SK-N-SH (cell line): ENCODE measurements at regions not wholly inside any gene's neighbourhood (a gene's known extent, or its start where the extent isn't known, plus 50 kb on each side); places are given as distances from the start of the nearest gene placed in this dataset.

Experiments used
- CTCF ChIA-PET: fragments of 300-600, 350-600 bp; formaldehyde crosslinking; extraction: SDS; loops from one replicate; lab custom pipeline; 2021; lab: Yijun Ruan, JAX
- POLR2A ChIA-PET: fragments of 350-600 bp; sonication (Branson Sonifier 250); formaldehyde crosslinking; extraction: SDS; loops from one replicate; lab custom pipeline; 2020; ENCODE audit warnings: antibody characterized with exemption, inconsistent platforms; lab: Yijun Ruan, JAX
- DNase-seq: peaks from one replicate; pipeline ENCODE4 v3.0.0; 2012
- H2AFZ ChIP-seq: fragments of 200-600 bp; sonication (generic); 2 replicates; pipeline ENCODE4 v1.8.1; 2016; ENCODE audit warnings: antibody characterized with exemption, mild to moderate bottlenecking, low read depth
- H3F3A ChIP-seq: fragments of 200-600 bp; sonication (generic); replicated peaks from 2 replicates; pipeline ENCODE3; 2016; ENCODE audit warnings: antibody characterized with exemption, mild to moderate bottlenecking; ENCODE audit not compliant: insufficient read depth
- H3K27ac ChIP-seq, 2 experiments: fragments of 200-500 bp in 1 of 2; fragments of 200-600 bp in 1 of 2; sonication (Bioruptor generic) in 1 of 2; sonication (generic), shearing (Covaris generic) in 1 of 2; 2 replicates each; pipeline versions ENCODE4 v1.5.1 to v1.6.1; 2014 to 2016; ENCODE audit warnings: low read depth in 2 of 2, inconsistent platforms in 1 of 2, low read length in 1 of 2, mild to moderate bottlenecking in 1 of 2, mixed read lengths in 1 of 2
- H3K27me3 ChIP-seq: fragments of 200-600 bp; sonication (generic), shearing (Covaris generic); 2 replicates; pipeline ENCODE4 v1.6.1; 2016; ENCODE audit warnings: mixed run types; ENCODE audit not compliant: insufficient read depth
- H3K36me3 ChIP-seq, 2 experiments: fragments of 200-500 bp in 1 of 2; fragments of 200-600 bp in 1 of 2; sonication (Bioruptor generic) in 1 of 2; sonication (generic) in 1 of 2; replicated peaks in 1 of 2; 2 replicates each; pipeline versions ENCODE3 to v1.5.1; 2014 to 2016; ENCODE audit warnings: low read length in 1 of 2, mild to moderate bottlenecking in 1 of 2; ENCODE audit not compliant: insufficient read depth in 2 of 2, control insufficient read depth in 1 of 2
- H3K4me1 ChIP-seq, 2 experiments: fragments of 200-500 bp in 1 of 2; fragments of 200-600 bp in 1 of 2; sonication (Bioruptor generic) in 1 of 2; sonication (generic), shearing (Covaris generic) in 1 of 2; 2 replicates each; pipeline versions ENCODE4 v1.5.1 to v1.6.1; 2014 to 2016; ENCODE audit warnings: low read depth in 1 of 2, low read length in 1 of 2, mixed run types in 1 of 2; ENCODE audit not compliant: insufficient read depth in 2 of 2, control insufficient read depth in 1 of 2
- H3K4me2 ChIP-seq: fragments of 200-600 bp; sonication (generic), shearing (Covaris generic); 2 replicates; pipeline ENCODE4 v1.6.1; 2017; ENCODE audit warnings: mixed run types
- H3K4me3 ChIP-seq, 2 experiments: fragments of 200-500 bp in 1 of 2; fragments of 200-600 bp in 1 of 2; sonication (Bioruptor generic) in 1 of 2; sonication (generic), shearing (Covaris generic) in 1 of 2; 2 replicates each; pipeline versions ENCODE4 v1.5.1 to v1.8.1; 2014 to 2016; ENCODE audit warnings: low read depth in 2 of 2, inconsistent platforms in 1 of 2, low read length in 1 of 2, mild to moderate bottlenecking in 1 of 2, mixed read lengths in 1 of 2, moderate library complexity in 1 of 2
- H3K79me2 ChIP-seq: fragments of 200-600 bp; sonication (generic); 2 replicates; pipeline ENCODE4 v1.8.1; 2017; ENCODE audit warnings: mild to moderate bottlenecking; ENCODE audit not compliant: insufficient read depth
- H3K9ac ChIP-seq: fragments of 200-600 bp; sonication (generic); 2 replicates; pipeline ENCODE4 v1.6.1; 2017; ENCODE audit warnings: mixed run types
- H3K9me2 ChIP-seq: fragments of 200-600 bp; sonication (generic); 2 replicates; pipeline ENCODE4 v1.6.1; 2017; ENCODE audit warnings: mixed run types
- H3K9me3 ChIP-seq: fragments of 200-600 bp; sonication (generic); 2 replicates; pipeline ENCODE4 v1.6.1; 2017; ENCODE audit warnings: mixed run types, mild to moderate bottlenecking, moderate library complexity
- H4K20me1 ChIP-seq: fragments of 200-600 bp; sonication (generic); 2 replicates; pipeline ENCODE4 v1.6.1; 2017; ENCODE audit warnings: mild to moderate bottlenecking, mixed run types; ENCODE audit not compliant: insufficient read depth
- ELF1 ChIP-seq: IDR thresholded peaks from 2 replicates; pipeline ENCODE4 v1.4.0; 2012
- EZH2phosphoT487 ChIP-seq: fragments of 200-600 bp; sonication (generic); IDR thresholded peaks from 2 replicates; pipeline ENCODE4 v1.6.1; 2017; ENCODE audit warnings: low read depth, mixed run types, mild to moderate bottlenecking, antibody characterized with exemption, moderate library complexity, borderline replicate concordance
- FOSL2 ChIP-seq: IDR thresholded peaks from 2 replicates; pipeline ENCODE4 v1.4.0; 2012; ENCODE audit warnings: low read depth, mild to moderate bottlenecking, moderate library complexity, borderline replicate concordance
- GATA2 ChIP-seq: sonication (generic); formaldehyde crosslinking; IDR thresholded peaks from 2 replicates; pipeline ENCODE4 v1.5.0; 2020; ENCODE audit warnings: mild to moderate bottlenecking, missing genetic modification reagents
- JUND ChIP-seq: IDR thresholded peaks from 2 replicates; pipeline ENCODE4 v1.4.0; 2012
- MAX ChIP-seq: IDR thresholded peaks from 2 replicates; pipeline ENCODE4 v1.4.0; 2012; ENCODE audit warnings: low read depth
- NFIC ChIP-seq: IDR thresholded peaks from 2 replicates; pipeline ENCODE4 v1.4.0; 2012; ENCODE audit warnings: borderline replicate concordance
- NRF1 ChIP-seq: IDR thresholded peaks from 2 replicates; pipeline ENCODE4 v1.6.1; 2012; ENCODE audit warnings: low read depth, mild to moderate bottlenecking, low read length
- RAD21 ChIP-seq: IDR thresholded peaks from 2 replicates; pipeline ENCODE4 v1.6.1; 2012; ENCODE audit warnings: mild to moderate bottlenecking, low read length
- REST ChIP-seq: IDR thresholded peaks from 2 replicates; pipeline ENCODE4 v1.6.1; 2012; ENCODE audit warnings: mild to moderate bottlenecking, low read depth, low read length, moderate library complexity
- RXRA ChIP-seq: IDR thresholded peaks from 2 replicates; pipeline ENCODE4 v1.4.0; 2012; ENCODE audit warnings: low read depth, mild to moderate bottlenecking, borderline replicate concordance
- TAF1 ChIP-seq: IDR thresholded peaks from 2 replicates; pipeline ENCODE4 v1.6.1; 2012; ENCODE audit warnings: low read depth, mild to moderate bottlenecking, low read length, moderate library complexity, borderline replicate concordance
- TEAD4 ChIP-seq: IDR thresholded peaks from 2 replicates; pipeline ENCODE4 v1.4.0; 2012; ENCODE audit warnings: mild to moderate bottlenecking, borderline replicate concordance; ENCODE audit not compliant: insufficient read depth
- ZBTB33 ChIP-seq: IDR thresholded peaks from 2 replicates; pipeline ENCODE4 v1.4.0; 2012; ENCODE audit warnings: low read depth, borderline replicate concordance
- WGBS: methylation state at CpG from one replicate; pipeline ENCODE4 v1.1.6; 2017; ENCODE audit warnings: low lambda C conversion rate; 5-methylcytosine and 5-hydroxymethylcytosine counted together

GRCh38 chr19:28424077-28424476, 788.9 kb downstream of the UQCRFS1 start (continued):
- no peak for TF ChIP-seq FOSL2
- no peak for TF ChIP-seq NFIC
- no peak for TF ChIP-seq RXRA
- no peak for TF ChIP-seq ZBTB33
- TF ChIP-seq EZH2phosphoT487, result no peak
- no peak for TF ChIP-seq GATA2 (CRISPR knock-in tag)
- TF ChIP-seq TEAD4, result no peak

- no peaks in the 10 kb centered on the region for H3K36me3 ChIP-seq
- H3K4me3 ChIP-seq, result no peak overlapping the region
- H3K9me3 ChIP-seq, result no peaks in the 10 kb centered on the region
- POLR2A ChIA-PET, result no interaction called here
- H3K79me2 ChIP-seq, result no peaks in the 10 kb centered on the region
- WGBS, result 18% methylated on average over 6 of the region's 6 CpGs
- DNase-seq, result no peak
- no peak for TF ChIP-seq TAF1
- no peak for TF ChIP-seq ZBTB33
- TF ChIP-seq FOSL2, result no peak
- no peak for TF ChIP-seq RAD21
- no peak for TF ChIP-seq ELF1
- no peak for TF ChIP-seq TEAD4
- no peak for TF ChIP-seq JUND
- TF ChIP-seq MAX, result no peak
- no peak for TF ChIP-seq REST
- no peak for TF ChIP-seq NRF1
- H3K9ac ChIP-seq, result no peak overlapping the region
- CTCF ChIA-PET, result no interaction called here
- peaks cover 18% of the 10 kb centered on the region; the same call in 1 of the 2 replicates for H3K27me3 ChIP-seq
- H3K9me2 ChIP-seq, result no peaks in the 10 kb centered on the region
- H3K27ac ChIP-seq, result no peak overlapping the region
- H3F3A ChIP-seq, result no peaks in the 10 kb centered on the region
- H2AFZ ChIP-seq, result no peak overlapping the region
- H4K20me1 ChIP-seq, result no peaks in the 10 kb centered on the region
- H3K4me2 ChIP-seq, result no peak overlapping the region
- H3K4me1 ChIP-seq, result no peaks in the 10 kb centered on the region
These were observed 789.9 kb downstream of the UQCRFS1 start for GRCh38 chr19:28422791-28423650.
